NCI-H69 (cell line): ENCODE measurements at regions not wholly inside any gene's neighbourhood (a gene's known extent, or its start where the extent isn't known, plus 50 kb on each side); places are given as distances from the start of the nearest gene placed in this dataset.

ENCODE experiments used
- DNase-seq: peaks from one replicate; lab custom pipeline; 2025; lab: John Stamatoyannopoulos, UW

DNA sequence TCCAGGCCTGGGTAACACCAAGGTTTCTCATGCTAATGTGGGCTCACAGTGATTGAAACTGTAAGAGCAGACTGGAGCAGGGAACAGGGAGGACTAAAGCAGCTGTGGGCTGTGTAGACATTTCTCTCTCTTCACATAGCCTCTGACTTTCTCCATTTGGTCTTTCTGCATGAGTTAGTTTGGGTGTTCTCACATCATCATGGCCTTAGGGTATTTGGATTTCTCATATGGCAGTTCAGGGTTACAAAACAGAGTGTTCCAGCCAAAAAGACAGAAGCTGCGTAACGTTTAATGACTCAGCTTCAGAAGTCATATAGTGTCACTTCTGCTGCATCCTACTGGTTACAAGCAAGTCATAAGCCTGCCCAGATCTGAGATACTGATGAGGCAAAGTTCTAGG lies 52.0 kb upstream of the OSBPL8 start:
- DNase-seq, result peak; percentile 34

DNA sequence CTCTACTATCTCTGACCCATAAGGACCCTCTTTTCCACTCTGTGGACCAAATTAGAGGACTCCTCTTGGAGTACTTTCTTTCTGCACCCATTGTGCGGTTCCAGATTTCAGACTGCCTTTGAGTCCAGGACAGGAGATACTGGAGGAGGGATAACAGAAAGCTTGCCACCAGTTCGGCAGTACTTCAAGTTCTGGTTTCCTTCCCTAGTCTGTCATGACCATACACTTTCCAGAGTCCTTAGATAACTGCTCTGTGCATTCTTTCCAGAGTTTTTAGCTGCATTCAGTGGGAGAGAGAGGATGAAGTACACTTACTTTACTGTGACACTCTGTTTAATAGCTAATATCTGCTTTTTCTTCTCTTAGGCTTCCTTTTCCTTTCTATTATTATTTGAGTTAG lies 54.8 kb upstream of the OSBPL8 start:
- no peak for DNase-seq

DNA sequence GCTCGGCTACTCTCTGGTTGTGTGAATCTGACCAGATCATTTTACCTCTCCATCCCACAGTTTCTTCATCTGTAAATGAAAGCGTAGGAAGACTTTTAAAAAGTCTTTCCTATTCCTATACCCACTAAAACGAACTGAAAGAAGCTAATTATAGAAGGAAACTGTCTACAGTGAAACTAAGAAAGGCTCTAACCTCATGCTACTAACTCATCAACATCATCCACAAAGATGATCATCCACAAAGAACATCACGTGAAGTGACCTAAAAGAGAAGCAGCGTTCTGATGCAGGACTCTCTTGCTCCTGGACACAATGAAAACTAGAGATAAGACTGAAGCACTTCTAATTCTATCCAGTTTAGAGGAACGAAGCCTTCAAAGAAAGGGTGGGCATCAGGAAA lies 58.5 kb upstream of the OSBPL8 start:
- no peak for DNase-seq

DNA sequence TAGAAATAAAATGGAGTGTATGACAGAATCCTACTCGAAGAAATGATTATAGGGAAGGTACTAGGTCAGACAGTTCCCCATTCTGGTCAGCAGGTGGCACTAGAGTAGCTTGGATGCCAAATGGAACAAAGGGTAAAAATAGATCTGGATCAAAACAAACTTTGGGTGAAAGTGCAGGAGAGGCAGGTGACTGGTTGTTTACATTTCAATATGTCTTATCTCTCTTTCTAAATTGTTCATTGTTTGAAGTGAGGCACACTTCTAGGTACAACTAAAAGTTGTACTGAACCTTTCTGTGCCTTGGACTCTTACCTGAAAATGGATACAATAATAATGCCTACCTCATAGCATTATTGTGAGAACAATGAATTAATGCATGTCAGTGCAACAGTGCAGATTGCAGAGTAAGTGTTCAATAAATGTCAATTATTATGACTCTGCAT lies 62.0 kb upstream of the OSBPL8 start:
- DNase-seq, result peak; percentile 52

DNA sequence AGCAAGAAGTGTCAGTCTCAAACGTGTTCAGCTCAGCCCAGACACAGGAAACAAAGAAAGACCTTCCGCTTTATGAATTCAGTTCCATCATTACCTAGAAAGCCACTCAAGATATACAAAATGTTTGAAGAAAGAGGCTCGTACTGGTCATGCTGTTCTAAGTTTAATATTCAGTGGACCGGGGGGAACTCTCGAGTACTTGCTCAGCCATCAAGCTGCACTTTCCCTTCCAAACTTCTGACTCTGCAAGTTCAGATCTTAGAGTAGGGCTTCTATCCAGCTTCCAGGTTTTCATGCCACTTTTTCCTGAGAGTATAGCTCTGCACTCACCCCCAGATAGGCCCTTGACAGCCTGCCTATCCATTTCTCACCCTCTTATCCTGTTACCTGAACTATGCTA lies 62.8 kb upstream of the OSBPL8 start:
- DNase-seq, result no peak

DNA sequence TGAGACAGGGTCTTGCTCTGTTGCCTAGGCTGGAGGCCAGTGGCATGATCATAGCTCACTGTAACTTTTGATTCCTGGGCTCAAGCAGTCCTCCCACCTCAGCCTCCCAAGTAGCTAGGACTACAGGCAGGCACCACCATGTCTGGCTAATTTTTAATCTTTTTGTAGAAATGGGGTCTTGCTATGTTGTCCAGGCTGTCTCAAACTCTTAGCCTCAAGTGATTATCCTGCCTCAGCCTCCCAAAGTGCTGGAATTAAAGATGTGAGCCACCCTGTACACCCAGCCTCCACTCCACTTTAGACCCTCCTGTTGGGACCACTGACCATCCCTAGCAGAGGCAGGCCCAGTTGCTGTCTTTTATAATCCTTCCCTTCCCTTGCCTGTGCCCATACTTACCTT lies 63.3 kb upstream of the OSBPL8 start:
- DNase-seq, result no peak

DNA sequence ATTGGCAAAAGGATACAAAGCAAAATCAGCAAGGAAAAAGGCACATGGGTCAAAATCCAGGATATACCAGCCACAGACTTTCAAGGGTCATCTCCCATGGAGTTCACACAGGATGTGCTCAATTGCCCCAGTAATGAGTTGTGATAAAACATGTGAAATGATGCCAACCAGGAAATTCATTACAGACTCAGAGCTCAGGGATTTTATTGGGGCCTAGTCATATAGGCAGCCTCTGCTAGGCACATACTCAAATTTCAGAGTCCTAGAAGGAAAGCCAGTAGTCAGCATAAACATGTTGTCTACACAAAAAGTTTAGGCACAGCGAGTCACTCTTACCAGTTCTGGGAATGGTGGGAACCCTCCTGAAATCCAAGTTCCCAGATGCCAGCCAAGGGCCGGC lies 64.4 kb upstream of the OSBPL8 start:
- no peak for DNase-seq

DNA sequence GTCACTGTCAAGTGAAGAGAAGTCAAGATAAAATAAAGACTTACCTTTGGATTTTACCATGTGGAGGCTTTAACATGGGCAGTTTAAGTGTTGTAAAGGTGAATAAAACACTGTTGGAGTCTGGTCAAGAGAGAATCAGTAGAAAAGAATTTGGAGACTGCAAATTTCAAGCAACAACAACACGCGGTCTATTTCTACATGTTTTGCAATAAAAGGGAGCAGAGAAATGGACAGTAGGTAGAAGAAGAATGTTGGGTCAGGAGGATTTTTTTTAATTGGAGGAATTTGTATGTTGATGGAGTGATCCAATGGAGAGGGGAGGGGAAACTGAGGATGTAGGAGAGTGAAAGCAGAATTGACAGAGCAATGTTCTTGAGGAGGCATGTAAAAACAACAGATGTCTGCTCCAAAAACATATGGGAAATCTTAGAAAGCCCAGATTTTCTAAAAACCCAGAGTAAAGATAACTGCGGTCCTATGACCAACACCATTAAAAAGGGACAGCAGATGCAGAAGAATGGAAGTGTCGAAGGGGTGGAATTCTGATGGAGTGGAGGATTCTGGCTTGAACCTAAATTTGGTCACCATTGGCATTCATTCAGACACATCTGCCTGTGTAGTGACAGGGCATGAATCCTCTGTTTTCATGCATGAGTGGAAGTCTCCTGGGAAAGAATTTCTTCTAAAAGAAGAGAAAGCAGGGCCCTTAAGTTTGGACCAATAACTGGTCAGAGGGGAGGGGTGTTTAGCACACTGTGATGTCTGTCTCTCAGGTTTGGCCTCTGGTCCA lies 68.0 kb upstream of the OSBPL8 start:
- no peak for DNase-seq

- DNase-seq, result no peak
Measured at GRCh38 chr12:76628745-76629144, 69.2 kb upstream of the OSBPL8 start.

DNA sequence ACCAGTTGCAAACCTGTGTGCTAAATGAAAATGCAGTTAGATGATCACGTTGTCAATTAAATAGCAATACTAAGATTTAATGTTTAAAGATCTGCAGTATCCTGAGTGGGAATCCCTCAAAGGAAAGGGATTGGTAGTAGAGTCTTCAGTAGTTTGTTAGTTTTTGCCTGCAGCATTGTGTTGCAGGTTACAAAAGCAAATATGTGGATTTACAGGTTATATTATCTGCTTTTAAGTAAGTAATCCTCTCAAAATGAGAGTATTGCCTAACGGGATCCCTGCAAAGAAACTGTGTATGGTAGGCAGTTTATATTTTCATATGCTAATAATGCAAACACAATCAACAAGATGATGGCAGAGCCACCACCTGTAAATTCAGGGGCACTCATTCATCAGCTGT lies 72.2 kb upstream of the OSBPL8 start:
- DNase-seq, result no peak

- DNase-seq, result no peak
Measured at GRCh38 chr12:76633415-76633814, 73.8 kb upstream of the OSBPL8 start.

DNA sequence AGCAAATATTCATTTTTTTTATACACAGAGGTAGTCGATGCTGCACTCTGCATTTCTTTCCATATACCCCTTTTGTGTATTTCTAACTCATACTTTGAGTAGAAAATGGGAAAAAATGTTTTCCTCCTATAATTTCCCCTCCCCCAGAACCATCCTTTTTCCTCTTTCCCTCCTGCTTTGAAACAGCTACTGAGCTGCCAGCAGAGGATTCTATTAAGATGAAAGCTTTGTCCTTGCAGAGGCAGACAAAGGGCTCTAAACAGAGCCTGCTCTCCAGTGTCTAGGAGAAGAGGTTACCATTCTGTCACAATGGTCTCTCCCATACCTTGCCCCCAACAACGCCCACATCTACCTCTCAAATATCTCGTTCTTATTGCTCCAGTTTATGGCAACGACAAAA lies 74.6 kb upstream of the OSBPL8 start:
- DNase-seq, result no peak

DNA sequence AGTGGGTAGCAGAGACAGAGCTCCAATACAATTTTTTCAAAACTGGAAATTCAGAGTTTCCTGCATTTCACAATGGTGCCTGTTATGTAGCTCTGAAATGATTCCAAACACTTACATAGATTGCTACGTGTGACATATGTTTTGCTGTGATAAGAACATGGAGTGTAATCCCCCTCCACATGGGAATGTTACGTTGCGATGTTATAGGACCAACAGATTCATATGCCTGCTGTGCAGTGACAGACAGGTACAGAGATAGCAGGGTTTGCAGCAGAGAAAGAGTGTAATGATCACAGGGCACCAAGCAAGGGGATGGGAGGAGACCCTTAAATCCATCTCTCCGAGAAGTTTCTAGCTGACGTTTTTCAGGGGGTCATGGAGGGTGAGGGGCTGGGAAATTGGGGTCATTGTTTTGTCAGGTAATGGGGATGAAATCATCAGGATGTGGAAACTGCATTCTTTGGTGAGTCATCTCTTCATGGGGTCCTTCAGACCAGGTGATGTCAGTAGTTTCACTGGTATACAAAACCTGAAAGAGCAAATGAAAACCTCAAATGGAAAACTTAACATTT lies 76.6 kb upstream of the OSBPL8 start:
- no peak for DNase-seq

- no peak for DNase-seq
Measured at GRCh38 chr12:76637807-76638206, 78.2 kb upstream of the OSBPL8 start.

DNA sequence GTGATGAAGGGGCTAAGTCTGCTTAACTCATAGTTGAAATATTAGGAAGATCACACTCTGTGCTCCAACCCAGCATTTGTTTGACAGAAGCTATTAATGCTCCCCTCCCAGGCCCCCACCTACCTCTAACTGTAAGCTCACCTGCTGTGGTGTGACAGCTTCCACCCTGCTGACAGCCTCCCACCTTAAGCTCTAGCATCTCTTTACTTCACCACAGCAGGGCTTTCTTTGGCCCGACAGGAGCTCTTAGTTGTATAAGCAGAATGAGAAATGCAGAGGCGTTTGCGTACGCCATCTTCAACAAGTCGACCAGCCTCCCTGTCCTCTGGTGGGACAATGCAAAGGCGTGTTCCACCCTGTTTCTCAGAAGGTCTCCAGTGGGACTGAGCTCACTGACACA lies 80.1 kb upstream of the OSBPL8 start:
- DNase-seq, result no peak

GRCh38 chr12:76641073-76641472 lies 81.5 kb upstream of the OSBPL8 start:
- no peak for DNase-seq

GRCh38 chr12:76641961-76642360 lies 82.4 kb upstream of the OSBPL8 start:
- DNase-seq, result no peak

GRCh38 chr12:76643438-76643837 lies 83.9 kb upstream of the OSBPL8 start:
- no peak for DNase-seq

DNA sequence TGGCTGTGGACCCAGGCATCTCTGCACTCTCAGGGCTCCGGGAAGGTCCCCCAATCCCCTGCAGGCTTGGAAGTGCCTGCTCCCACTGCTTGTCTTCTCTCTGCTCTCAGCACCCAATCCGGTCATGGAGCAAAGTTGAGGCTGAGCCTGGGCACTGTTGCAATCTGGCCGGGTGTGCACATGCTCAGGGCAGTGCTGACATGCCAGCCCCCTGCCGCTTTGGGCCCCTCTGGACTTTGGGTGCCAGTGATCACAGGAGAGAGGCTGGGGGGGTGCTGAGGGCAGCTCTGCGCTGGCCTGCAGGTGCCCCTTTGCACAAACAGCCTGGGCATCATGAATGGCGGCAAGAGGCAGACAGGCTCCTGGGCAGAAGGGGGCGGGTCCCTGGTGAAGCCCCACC lies 85.4 kb upstream of the OSBPL8 start:
- DNase-seq, result no peak

DNA sequence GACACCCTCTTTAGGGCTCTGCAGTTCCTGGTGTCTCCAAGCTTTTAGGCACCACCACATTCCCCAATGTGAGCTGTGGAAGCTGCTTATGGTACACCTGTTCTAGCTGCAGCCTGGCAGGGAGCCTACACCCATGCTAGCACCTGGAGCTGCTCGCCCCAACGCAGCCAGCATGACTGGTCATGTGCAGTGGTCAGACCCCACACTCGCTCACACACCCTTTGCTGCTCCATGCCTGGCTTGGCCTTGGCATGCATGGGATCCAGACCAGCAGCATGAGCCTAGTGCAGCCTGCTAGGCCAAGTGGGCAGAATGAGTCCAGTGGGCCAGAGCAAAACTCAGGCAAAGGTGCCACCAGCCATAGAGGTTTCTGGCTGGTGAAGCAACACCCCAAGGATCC lies 86.4 kb upstream of the OSBPL8 start:
- no peak for DNase-seq

DNA sequence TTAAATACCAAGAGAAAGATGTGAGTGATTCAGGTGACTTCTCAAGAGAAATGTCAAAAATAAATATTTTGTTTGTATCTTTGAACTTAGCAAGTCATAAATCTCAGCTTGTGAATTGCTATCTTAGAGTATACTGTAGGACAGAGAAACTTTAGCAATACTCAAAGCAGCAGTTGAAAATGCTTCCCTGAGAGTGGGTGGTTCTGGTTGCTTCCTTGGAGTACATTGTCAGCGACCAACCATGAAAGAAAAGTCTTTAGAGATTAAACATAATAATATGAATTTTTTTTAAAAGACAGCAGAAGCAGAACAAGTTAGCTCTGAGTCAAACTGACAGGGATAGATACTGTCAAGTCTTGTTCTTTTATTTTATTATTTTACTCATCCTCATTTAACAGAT lies 86.8 kb upstream of the OSBPL8 start:
- DNase-seq, result no peak

DNA sequence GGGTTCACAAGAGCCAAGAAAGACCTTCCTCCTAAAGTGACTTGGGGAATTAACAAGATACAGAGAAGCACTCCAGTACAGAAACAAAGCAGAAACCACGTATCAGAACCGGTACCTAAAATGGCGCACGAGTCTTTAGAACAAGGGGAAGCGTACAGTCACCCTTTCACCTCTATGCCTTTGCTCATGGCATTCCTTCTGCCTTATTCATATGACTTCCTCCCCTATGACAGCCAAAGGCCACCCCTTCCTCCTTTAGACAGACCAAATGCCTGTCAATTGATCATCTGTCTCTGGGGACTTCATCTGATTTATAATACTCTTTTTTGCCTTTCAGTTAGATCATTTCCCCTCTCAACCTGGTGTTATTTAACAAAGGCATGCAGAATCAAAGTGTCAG lies 89.5 kb upstream of the OSBPL8 start:
- no peak for DNase-seq

DNA sequence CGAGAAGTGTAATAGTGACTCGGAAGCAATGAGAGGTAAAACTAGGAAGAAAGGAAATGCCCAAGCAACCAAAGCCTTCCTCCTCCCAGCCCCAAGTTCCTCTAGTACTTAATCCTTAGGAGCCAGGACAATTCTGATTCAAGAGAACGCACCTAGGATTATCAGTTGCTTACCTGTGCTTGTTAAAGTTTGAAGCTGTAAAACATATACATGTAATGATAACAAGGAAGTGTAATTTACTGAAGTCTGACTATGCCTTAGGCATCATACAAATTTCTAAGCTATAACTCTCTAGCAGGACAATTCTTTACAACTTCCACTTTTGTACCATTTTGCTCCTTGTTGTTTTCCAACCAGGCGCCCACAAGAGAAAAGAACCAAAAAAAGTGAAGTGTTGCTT lies 92.8 kb upstream of the OSBPL8 start:
- DNase-seq, result no peak

- DNase-seq, result no peak
Measured at GRCh38 chr12:76653342-76653741, 93.8 kb upstream of the OSBPL8 start.
